ENCODE measurements at regions not wholly inside any gene's neighbourhood (a gene's known extent, or its start where the extent isn't known, plus 50 kb on each side); places are given as distances from the start of the nearest gene placed in this dataset.
"Not testable (repeated sequence)": the region's sequence is repeated elsewhere in the genome, so short reads cannot be mapped to it uniquely, and the experiment has no call there.

DNA sequence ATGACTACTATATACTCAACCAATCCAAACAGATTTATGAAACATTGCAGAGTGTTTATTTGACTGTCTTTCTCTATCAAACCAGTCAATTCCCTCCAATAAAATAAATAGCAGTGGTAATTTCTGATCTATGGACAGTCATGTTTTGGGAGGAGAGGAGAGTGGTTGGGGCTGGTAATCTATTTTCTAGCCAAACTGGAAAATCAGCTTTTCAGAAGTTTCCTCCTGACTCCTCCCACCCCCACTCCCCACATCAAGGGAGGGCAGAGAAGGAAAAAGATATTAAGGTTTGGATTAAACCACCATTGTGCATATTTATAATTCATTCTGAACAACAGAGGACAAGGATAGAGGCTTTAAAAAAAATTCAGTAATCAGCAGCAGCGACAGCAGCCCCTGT, 69.4 kb upstream of the SOX13 start:
- in situ Hi-C loops (cut with HindIII; ENCODE audit: low pct_unique_long_range_greater_than_20kb, low sequenced_read_pairs): no loop called here
- DNase-seq (ENCODE audit: low read depth in 1 of 2, low spot score in 1 of 2): peak in 1 of 2 experiments; percentile 42

DNA sequence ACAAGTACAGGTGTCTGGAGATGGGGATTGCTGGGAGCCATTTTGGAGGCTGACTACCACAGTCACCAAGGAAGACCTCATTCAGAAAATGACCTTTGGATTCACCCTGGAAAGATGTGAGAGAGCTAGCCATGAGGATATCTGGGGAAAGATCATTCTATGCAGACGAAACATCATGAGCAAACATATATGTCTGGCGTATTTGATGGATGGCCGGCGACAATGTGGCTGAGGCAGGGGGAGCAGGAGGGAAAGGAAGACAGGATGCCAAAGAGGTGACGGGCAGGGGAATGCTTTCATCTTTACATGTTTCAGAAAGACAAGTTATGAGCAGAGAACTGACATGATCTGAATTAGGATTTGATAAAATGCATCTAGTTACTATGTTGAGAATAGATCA, 61.5 kb upstream of the SOX13 start:
- DNase-seq (ENCODE audit: low read depth in 1 of 2, low spot score in 1 of 2): no peak
- in situ Hi-C loops (cut with HindIII; ENCODE audit: low pct_unique_long_range_greater_than_20kb, low sequenced_read_pairs): no loop called here
- no peak for TF ChIP-seq JUND (IDR thresholded peaks at IDR 0.05; ENCODE audit: low read depth)

More for the DNA sequence above, 69.4 kb upstream of the SOX13 start:
- TF ChIP-seq JUND (IDR thresholded peaks at IDR 0.05; ENCODE audit: low read depth): no peak

DNA sequence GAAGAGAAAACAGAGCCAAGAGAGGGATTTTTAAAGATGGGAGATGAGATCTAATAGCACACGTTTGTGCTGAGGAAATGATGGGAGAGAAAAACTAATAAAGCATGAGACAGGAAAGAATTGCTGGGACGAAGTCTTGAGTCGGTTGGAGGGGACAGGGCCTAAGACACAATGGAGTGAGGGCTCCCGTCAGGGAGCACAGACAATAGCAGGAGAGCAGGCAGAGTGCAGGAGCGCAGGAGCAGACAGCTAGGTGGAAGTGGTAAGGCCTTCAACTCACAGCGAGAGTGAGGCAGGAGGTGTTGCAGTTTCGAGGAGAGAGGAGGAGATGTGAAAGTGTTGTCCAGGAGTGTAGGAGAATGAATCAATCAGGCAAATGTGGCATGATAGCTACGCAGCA, 59.9 kb upstream of the SOX13 start:
- in situ Hi-C loops (cut with HindIII; ENCODE audit: low pct_unique_long_range_greater_than_20kb, low sequenced_read_pairs): no loop called here
- DNase-seq (ENCODE audit: low read depth in 1 of 2, low spot score in 1 of 2): no peak
- no peak for TF ChIP-seq JUND (IDR thresholded peaks at IDR 0.05; ENCODE audit: low read depth)

DNA sequence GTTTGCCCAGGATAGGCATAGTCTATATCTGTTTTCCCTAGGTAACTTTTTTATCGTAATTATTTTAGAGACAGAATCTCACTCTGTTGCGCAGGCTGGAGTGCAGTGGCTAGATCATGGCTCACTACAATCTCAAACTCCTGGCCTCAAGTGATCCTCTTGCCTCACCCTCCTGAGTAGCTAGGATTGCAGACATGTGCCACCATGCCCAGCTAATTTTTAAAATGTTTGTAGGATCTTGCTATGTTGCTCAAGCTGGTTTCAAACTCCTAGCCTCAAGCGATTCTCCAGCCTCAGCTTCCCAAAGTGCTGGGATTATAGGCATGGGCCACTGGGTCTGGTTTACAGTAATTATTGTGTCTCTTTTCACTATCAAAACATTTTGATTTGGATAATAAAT, 58.6 kb upstream of the SOX13 start:
- in situ Hi-C loops (cut with HindIII; ENCODE audit: low pct_unique_long_range_greater_than_20kb, low sequenced_read_pairs): no loop called here
- DNase-seq (ENCODE audit: low read depth in 1 of 2, low spot score in 1 of 2): no peak
- TF ChIP-seq JUND (IDR thresholded peaks at IDR 0.05; ENCODE audit: low read depth): no peak

DNA sequence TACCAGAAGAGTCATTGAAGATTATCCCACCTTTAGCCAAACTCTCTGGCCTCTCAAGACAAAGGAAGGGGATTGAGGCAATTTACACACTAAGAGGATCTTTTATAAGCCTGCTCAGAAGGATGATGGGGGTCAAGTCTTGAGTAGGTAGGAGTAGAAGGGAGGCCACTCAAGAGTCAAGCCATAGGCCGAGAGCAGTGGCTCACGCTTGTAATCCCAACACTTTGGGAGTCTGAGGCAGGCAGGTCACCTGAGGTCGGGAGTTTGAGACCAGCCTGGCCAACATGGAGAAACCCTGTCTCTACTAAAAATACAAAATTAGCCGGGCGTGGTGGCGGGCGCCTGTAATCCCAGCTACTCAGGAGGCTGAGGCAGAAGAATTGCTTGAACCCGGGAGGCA, 58.0 kb upstream of the SOX13 start:
- in situ Hi-C loops (cut with HindIII; ENCODE audit: low pct_unique_long_range_greater_than_20kb, low sequenced_read_pairs); DNase-seq (ENCODE audit: low read depth in 1 of 2, low spot score in 1 of 2): not testable (repeated sequence)

DNA sequence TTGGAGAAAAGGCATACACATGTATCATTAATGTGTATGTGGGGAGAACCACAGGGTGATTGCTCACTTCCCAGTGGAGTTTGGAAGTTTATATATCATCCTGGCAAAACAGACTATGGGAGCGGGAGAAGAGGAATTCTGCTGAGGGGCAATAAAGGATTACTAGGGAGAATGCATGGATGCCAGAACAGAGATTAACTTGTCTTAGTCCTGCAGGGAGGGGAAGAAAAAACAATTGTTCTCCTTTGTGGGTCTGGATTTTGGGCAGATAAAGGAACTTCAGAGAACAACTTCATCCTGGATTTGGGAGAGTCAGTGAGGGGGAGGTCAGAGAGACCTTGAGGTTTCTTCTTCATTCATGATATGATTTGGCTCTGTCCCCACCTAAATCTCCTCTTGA, 55.9 kb upstream of the SOX13 start:
- in situ Hi-C loops (cut with HindIII; ENCODE audit: low pct_unique_long_range_greater_than_20kb, low sequenced_read_pairs): no loop called here
- no peak for TF ChIP-seq JUND (IDR thresholded peaks at IDR 0.05; ENCODE audit: low read depth)
- DNase-seq (ENCODE audit: low read depth in 1 of 2, low spot score in 1 of 2): no peak

DNA sequence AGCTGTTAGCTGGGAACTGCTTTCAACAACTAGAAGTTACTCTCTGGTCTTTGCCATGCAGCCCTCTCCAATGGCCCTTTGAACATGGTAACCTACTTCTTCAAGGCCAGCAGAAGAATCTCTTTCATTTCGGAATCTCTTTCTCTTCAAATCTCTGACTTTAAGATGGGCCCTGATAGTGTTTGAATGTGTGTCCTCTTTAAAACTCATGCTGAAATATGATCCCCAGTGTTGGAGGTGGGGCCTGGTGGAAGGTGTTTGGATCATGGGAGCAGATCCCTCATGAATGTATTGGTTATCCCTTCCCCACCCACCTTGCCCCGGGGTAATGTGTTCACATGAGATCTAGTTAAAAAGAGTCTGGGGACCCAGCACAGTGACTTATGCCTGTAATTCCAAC, 54.5 kb upstream of the SOX13 start:
- TF ChIP-seq JUND (IDR thresholded peaks at IDR 0.05; ENCODE audit: low read depth): no peak

More for the DNA sequence above, 54.5 kb upstream of the SOX13 start:
- in situ Hi-C loops (cut with HindIII; ENCODE audit: low pct_unique_long_range_greater_than_20kb, low sequenced_read_pairs): no loop called here
- peak in 1 of 2 experiments; percentile 54 for DNase-seq (ENCODE audit: low read depth in 1 of 2, low spot score in 1 of 2)
